HepG2 (cell line): ENCODE measurements at regions not wholly inside any gene's neighbourhood (a gene's known extent, or its start where the extent isn't known, plus 50 kb on each side); places are given as distances from the start of the nearest gene placed in this dataset.

Experiments
- ARNT2 ChIP-seq: sonication (generic); formaldehyde crosslinking; IDR thresholded peaks from 2 replicates; pipeline ENCODE4 v1.8.0; 2022; ENCODE audit warnings: mild to moderate bottlenecking, low read depth, missing genetic modification reagents, moderate library complexity
- ATF3 ChIP-seq: sonication (generic); formaldehyde crosslinking; IDR thresholded peaks from 2 replicates; pipeline ENCODE4 v1.4.0; 2020; ENCODE audit warnings: missing genetic modification reagents
- CEBPG ChIP-seq: IDR thresholded peaks from 2 replicates; pipeline ENCODE4 v1.6.1; 2016
- CTCF ChIP-seq: sonication (generic); formaldehyde crosslinking; IDR thresholded peaks from 2 replicates; pipeline ENCODE4 v1.5.0; 2020; ENCODE audit warnings: mild to moderate bottlenecking, missing genetic modification reagents, moderate library complexity
- NPAS2 ChIP-seq: sonication (generic); formaldehyde crosslinking; IDR thresholded peaks from 2 replicates; pipeline ENCODE4 v1.8.0; 2022; ENCODE audit warnings: mild to moderate bottlenecking, missing genetic modification reagents, borderline replicate concordance
- PLSCR1 ChIP-seq: sonication (generic); formaldehyde crosslinking; IDR thresholded peaks from 2 replicates; pipeline ENCODE4 v1.5.0; 2020; ENCODE audit warnings: missing genetic modification reagents, mild to moderate bottlenecking, borderline replicate concordance
- POLR2AphosphoS2 ChIP-seq: IDR thresholded peaks from 2 replicates; pipeline ENCODE4 v1.6.1; 2011; ENCODE audit warnings: low read depth, low read length, improper control_type of control experiment
- POLR2AphosphoS5 ChIP-seq: IDR thresholded peaks from 2 replicates; pipeline ENCODE4 v1.6.1; 2012; ENCODE audit warnings: low read depth, low read length
- ZNF230 ChIP-seq: sonication (generic); formaldehyde crosslinking; IDR thresholded peaks from 2 replicates; pipeline ENCODE4 v1.4.0; 2020; ENCODE audit warnings: mild to moderate bottlenecking, missing genetic modification reagents
- ZNF274 ChIP-seq: sonication (generic); formaldehyde crosslinking; IDR thresholded peaks from 2 replicates; pipeline ENCODE4 v1.5.1; 2020; ENCODE audit warnings: mild to moderate bottlenecking, missing genetic modification reagents
- ZNF556 ChIP-seq: sonication (generic); formaldehyde crosslinking; IDR thresholded peaks from 2 replicates; pipeline ENCODE4 v1.4.0; 2020; ENCODE audit warnings: mild to moderate bottlenecking, missing genetic modification reagents, borderline replicate concordance
- ZNF580 ChIP-seq: IDR thresholded peaks from 2 replicates; pipeline ENCODE4 v1.6.1; 2016; ENCODE audit warnings: low read depth, borderline replicate concordance
- ZSCAN20 ChIP-seq: sonication (generic); formaldehyde crosslinking; IDR thresholded peaks from 2 replicates; pipeline ENCODE4 v1.4.0; 2020; ENCODE audit warnings: missing genetic modification reagents, mild to moderate bottlenecking, borderline replicate concordance

GRCh38 chr4:41406113-41406516 is 131.8 kb upstream of the LIMCH1 start:
- TF ChIP-seq ZNF230 (CRISPR knock-in tag) (no peak), ZNF556 (CRISPR knock-in tag) (no peak), ATF3 (CRISPR knock-in tag) (no peak), POLR2AphosphoS5 (no peak), NPAS2 (CRISPR knock-in tag) (no peak), POLR2AphosphoS2 (no peak), ARNT2 (no peak), CTCF (CRISPR knock-in tag) (no peak), CEBPG (CRISPR knock-in tag) (no peak), ZSCAN20 (CRISPR knock-in tag) (no peak), PLSCR1 (CRISPR knock-in tag) (no peak), ZNF580 (no peak), ZNF274 (CRISPR knock-in tag) (no peak)
